ENCODE measurements at regions not wholly inside any gene's neighbourhood (a gene's known extent, or its start where the extent isn't known, plus 50 kb on each side); places are given as distances from the start of the nearest gene placed in this dataset.

DNA sequence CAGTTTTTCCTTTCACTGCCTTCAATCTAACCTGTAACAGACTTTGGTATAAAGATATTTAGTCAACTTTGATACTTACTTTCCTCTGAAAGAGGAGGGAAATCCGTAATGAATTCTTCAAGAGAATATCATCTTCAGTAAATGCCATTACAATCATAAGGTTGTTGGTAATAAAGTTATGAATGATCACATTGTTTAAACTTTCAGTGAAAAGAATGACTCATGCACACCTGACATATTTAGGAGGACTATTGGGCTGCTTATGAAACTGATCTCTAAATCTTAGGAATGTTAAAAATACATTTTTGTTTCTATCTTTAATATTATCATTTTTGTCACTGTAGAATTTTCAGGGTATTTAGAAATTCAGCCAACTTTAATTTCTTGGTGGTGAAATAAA, 474.7 kb downstream of the SLC16A7 start:
- in situ Hi-C loops (cut with MboI; ENCODE audit: low sequenced_read_pairs, unreplicated experiment): no loop called here
- DNase-seq (ENCODE audit: low spot score): no peak
- TF ChIP-seq CTCF (IDR thresholded peaks at IDR 0.05; ENCODE audit: borderline replicate concordance, control extremely low read depth, extremely low read depth, insufficient read depth, missing control alignments): no peak

- no peak for DNase-seq (ENCODE audit: low spot score)
- in situ Hi-C loops (cut with MboI; ENCODE audit: low sequenced_read_pairs, unreplicated experiment): no loop called here
- TF ChIP-seq CTCF (IDR thresholded peaks at IDR 0.05; ENCODE audit: borderline replicate concordance, control extremely low read depth, extremely low read depth, insufficient read depth, missing control alignments): no peak
These were observed 475.9 kb downstream of the SLC16A7 start for GRCh38 chr12:60071759-60072191.

GRCh38 chr12:60072911-60073310, 477.1 kb downstream of the SLC16A7 start:
- in situ Hi-C loops (cut with MboI; ENCODE audit: low sequenced_read_pairs, unreplicated experiment): no loop called here
- no peak for DNase-seq (ENCODE audit: low spot score)
- no peak for TF ChIP-seq CTCF (IDR thresholded peaks at IDR 0.05; ENCODE audit: borderline replicate concordance, control extremely low read depth, extremely low read depth, insufficient read depth, missing control alignments)

DNA sequence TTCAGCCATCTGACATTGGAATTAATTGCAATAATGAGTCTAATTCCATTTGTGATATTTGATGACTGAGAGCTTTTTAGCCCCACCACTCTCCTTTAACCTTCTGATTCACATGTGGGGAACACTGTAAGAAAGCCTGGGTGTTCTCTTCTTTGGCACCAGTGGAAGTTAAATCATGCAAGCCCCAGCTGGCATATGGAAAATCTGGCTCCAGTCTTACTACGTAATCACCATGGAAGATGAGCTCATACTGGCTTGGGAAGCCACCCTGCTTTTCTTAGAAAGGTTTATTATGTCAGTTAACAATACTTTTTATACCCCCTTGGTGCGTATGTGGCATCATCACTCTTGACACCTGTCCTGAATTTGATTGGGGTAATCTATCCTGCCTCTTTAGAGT, 479.3 kb downstream of the SLC16A7 start:
- TF ChIP-seq CTCF (IDR thresholded peaks at IDR 0.05; ENCODE audit: borderline replicate concordance, control extremely low read depth, extremely low read depth, insufficient read depth, missing control alignments): no peak
- no peak for DNase-seq (ENCODE audit: low spot score)
- in situ Hi-C loops (cut with MboI; ENCODE audit: low sequenced_read_pairs, unreplicated experiment): no loop called here

DNA sequence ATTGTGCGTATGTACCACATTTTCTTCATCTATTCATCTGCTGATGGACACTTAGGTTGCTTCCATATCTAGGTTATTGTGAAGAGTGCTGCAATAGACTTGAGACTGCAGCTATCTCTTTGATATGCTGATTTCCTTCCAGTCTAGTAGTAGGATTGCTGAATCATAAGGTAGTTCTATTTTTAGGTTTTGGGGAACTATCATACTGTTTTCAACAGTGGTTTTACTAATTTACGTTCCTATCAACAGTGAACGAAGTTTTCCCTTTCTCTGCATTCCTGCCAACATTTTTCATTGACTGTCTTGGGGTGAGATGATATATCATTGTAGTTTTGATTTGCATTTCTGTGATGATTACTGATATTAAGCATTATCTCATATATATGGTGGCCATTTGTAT, 482.2 kb downstream of the SLC16A7 start:
- TF ChIP-seq CTCF (IDR thresholded peaks at IDR 0.05; ENCODE audit: borderline replicate concordance, control extremely low read depth, extremely low read depth, insufficient read depth, missing control alignments): no peak
- in situ Hi-C loops (cut with MboI; ENCODE audit: low sequenced_read_pairs, unreplicated experiment): no loop called here
- no peak for DNase-seq (ENCODE audit: low spot score)

DNA sequence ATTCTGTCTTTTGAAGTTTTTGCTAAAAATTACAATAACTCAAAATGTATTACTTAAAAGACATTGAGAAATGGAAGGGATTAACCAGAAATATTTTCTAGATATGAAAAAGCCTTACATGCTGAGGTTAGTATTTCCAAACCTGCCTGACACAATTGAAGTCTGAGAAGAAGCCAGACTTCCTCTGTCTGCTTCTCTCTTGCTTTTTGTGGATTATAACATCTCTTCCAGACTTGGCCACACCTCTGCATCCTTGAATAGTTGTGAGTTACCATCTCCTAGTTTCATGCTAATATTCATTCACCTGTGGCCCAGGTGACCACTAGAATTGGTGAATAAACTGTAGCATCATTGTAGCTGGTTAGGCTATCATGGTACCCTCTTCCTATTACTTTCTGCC, 497.6 kb downstream of the SLC16A7 start:
- in situ Hi-C loops (cut with MboI; ENCODE audit: low sequenced_read_pairs, unreplicated experiment): no loop called here
- no peak for DNase-seq (ENCODE audit: low spot score)
- TF ChIP-seq CTCF (IDR thresholded peaks at IDR 0.05; ENCODE audit: borderline replicate concordance, control extremely low read depth, extremely low read depth, insufficient read depth, missing control alignments): no peak

GRCh38 chr12:60094436-60094835, 498.6 kb downstream of the SLC16A7 start:
- no peak for DNase-seq (ENCODE audit: low spot score)
- in situ Hi-C loops (cut with MboI; ENCODE audit: low sequenced_read_pairs, unreplicated experiment): no loop called here
- TF ChIP-seq CTCF (IDR thresholded peaks at IDR 0.05; ENCODE audit: borderline replicate concordance, control extremely low read depth, extremely low read depth, insufficient read depth, missing control alignments): no peak

Data from GM13976 (cell line).